T-cell (primary cell): ENCODE measurements at regions not wholly inside any gene's neighbourhood (a gene's known extent, or its start where the extent isn't known, plus 50 kb on each side); places are given as distances from the start of the nearest gene placed in this dataset.

Experiments
- ATAC-seq, 4 experiments: fragments of 200-7000 bp in 3 of 4; fragments of 150-1000 bp in 1 of 4; cut with Tn5 transposase; replicated peaks in 1 of 4; 1 replicate in 3 of 4; 2 replicates in 1 of 4; pipeline ENCODE4 v1.10.0; 2021; ENCODE audit warnings: moderate library complexity in 3 of 4, mild to moderate bottlenecking in 2 of 4, moderate number of reproducible peaks in 1 of 4
- CTCF ChIA-PET, 2 donors: fragments of 300-600 bp; sonication (Branson Sonifier 250); formaldehyde crosslinking; loops; one replicate each; lab custom pipeline; 2022; ENCODE audit warnings: antibody characterized with exemption in 2 of 2; lab: Charles Lee
- POLR2A ChIA-PET, 2 donors: fragments of 300-600 bp; sonication (Branson Sonifier 250); formaldehyde crosslinking; loops; one replicate each; lab custom pipeline; 2022; ENCODE audit warnings: antibody characterized with exemption in 2 of 2; lab: Charles Lee
- DNase-seq, 35 experiments: peaks; one replicate each; pipeline versions ENCODE4 v3.0.0 to v3.0.0-alpha.2; 2013 to 2023
- H3K27ac ChIP-seq: one replicate; pipeline ENCODE4 v1.5.1; 2013; ENCODE audit warnings: low read length
- H3K27me3 ChIP-seq, 2 experiments: replicated peaks in 1 of 2; 1 replicate in 1 of 2; 2 replicates in 1 of 2; pipeline versions ENCODE4 v1.6.1 to v1.7.0; 2013; ENCODE audit warnings: low read length in 1 of 2, mixed read lengths in 1 of 2; ENCODE audit not compliant: control insufficient read depth in 2 of 2, insufficient read depth in 2 of 2; ENCODE audit errors: extremely low read depth in 1 of 2
- H3K36me3 ChIP-seq, 2 donors: 1 replicate in 1 of 2; 2 replicates in 1 of 2; pipeline versions ENCODE4 v1.6.1 to v1.7.0; 2013; ENCODE audit warnings: low read length in 1 of 2; ENCODE audit not compliant: control insufficient read depth in 2 of 2, insufficient read depth in 1 of 2; ENCODE audit errors: extremely low read depth in 1 of 2
- H3K4me1 ChIP-seq, 2 experiments: 1 replicate in 1 of 2; 2 replicates in 1 of 2; pipeline versions ENCODE4 v1.6.1 to v1.7.0; 2013; ENCODE audit warnings: low read length in 2 of 2, mixed read lengths in 1 of 2; ENCODE audit not compliant: insufficient read depth in 2 of 2, control insufficient read depth in 1 of 2; ENCODE audit errors: extremely low read depth in 1 of 2
- H3K4me3 ChIP-seq, 2 donors: 1 replicate in 1 of 2; 2 replicates in 1 of 2; pipeline versions ENCODE4 v1.5.1 to v1.7.0; 2013; ENCODE audit warnings: mild to moderate bottlenecking in 2 of 2, low read length in 1 of 2, moderate library complexity in 1 of 2; ENCODE audit not compliant: control insufficient read depth in 1 of 2; ENCODE audit errors: extremely low read depth in 1 of 2
- H3K9me3 ChIP-seq: 2 replicates; pipeline ENCODE4 v1.7.0; 2013
- H3K27ac Mint-ChIP-seq, 2 donors: one replicate each; pipeline ENCODE4 v1.8.0; 2020 to 2021; ENCODE audit warnings: mild to moderate bottlenecking in 2 of 2, mixed read lengths in 2 of 2
- H3K27me3 Mint-ChIP-seq, 2 donors: one replicate each; pipeline ENCODE4 v1.8.0; 2021 to 2022; ENCODE audit warnings: mixed read lengths in 2 of 2
- H3K36me3 Mint-ChIP-seq: one replicate; pipeline ENCODE4 v1.8.0; 2021; ENCODE audit warnings: mixed read lengths
- H3K4me1 Mint-ChIP-seq, 3 donors: one replicate each; pipeline ENCODE4 v1.8.0; 2020 to 2022; ENCODE audit warnings: mixed read lengths in 3 of 3, mild to moderate bottlenecking in 1 of 3
- H3K4me3 Mint-ChIP-seq, 3 donors: one replicate each; pipeline ENCODE4 v1.8.0; 2020 to 2022; ENCODE audit warnings: mild to moderate bottlenecking in 3 of 3, mixed read lengths in 3 of 3, moderate library complexity in 3 of 3
- H3K9me3 Mint-ChIP-seq, 3 donors: one replicate each; pipeline ENCODE4 v1.8.0; 2020 to 2022; ENCODE audit warnings: mixed read lengths in 3 of 3
- WGBS: methylation state at CpG from one replicate; pipeline ENCODE4 v1.1.5; 2013; ENCODE audit warnings: missing lambda C conversion rate; ENCODE audit not compliant: insufficient coverage; 5-methylcytosine and 5-hydroxymethylcytosine counted together

- no peaks in the 10 kb centered on the region for H3K36me3 ChIP-seq
- Mint-ChIP-seq H3K9me3 (no peaks in the 10 kb centered on the region), H3K36me3 (peaks cover 6% of the 10 kb centered on the region), H3K4me3 (no peak overlapping the region), H3K27ac (no peak overlapping the region), H3K4me1 (peaks cover 0 to 24% (median 14%) of the 10 kb centered on the region in 3 donors), H3K27me3 (peaks cover 0 to 1% of the 10 kb centered on the region in 2 donors)
- H3K27ac ChIP-seq = no peak overlapping the region
- H3K4me3 ChIP-seq = no peak overlapping the region
- ATAC-seq (no peak), DNase-seq (no peak)
- H3K4me1 ChIP-seq = peaks cover 6 to 25% of the 10 kb centered on the region in 2 experiments
- WGBS = 100% methylated on average over 5 of the region's 18 CpGs
- POLR2A ChIA-PET = interaction anchor here (0.5 to 0.6 kb wide), 2 partner anchors 97 to 782 kb away, joined by 6 to 7 read pairs; no protein-coding TSS in a partner anchor
- CTCF ChIA-PET = no interaction called here
- H3K27me3 ChIP-seq = peaks cover 2 to 16% of the 10 kb centered on the region in 2 experiments
- no peaks in the 10 kb centered on the region for H3K9me3 ChIP-seq
Observed at GRCh38 chr17:64773836-64774761, 112.0 kb upstream of the SMURF2 start.

- POLR2A ChIA-PET = interaction anchor here in 1 of 2 donors (0.6 kb wide), 1 partner anchor 96 kb away, joined by 6 read pairs; no protein-coding TSS in a partner anchor
- DNase-seq = no peak
Observed at GRCh38 chr17:64773386-64773835, 111.3 kb upstream of the SMURF2 start.

GRCh38 chr17:64772845-64773299 lies 110.8 kb upstream of the SMURF2 start:
- POLR2A ChIA-PET = no interaction called here
- CTCF ChIA-PET = no interaction called here
- no peak overlapping the region for H3K4me3 Mint-ChIP-seq
- H3K27ac Mint-ChIP-seq = no peak overlapping the region
- H3K4me1 Mint-ChIP-seq = peaks cover 0 to 18% (median 12%) of the 10 kb centered on the region in 3 donors
- no peaks in the 10 kb centered on the region for H3K9me3 Mint-ChIP-seq
- no peak for ATAC-seq
- DNase-seq = no peak
- H3K36me3 ChIP-seq = no peaks in the 10 kb centered on the region
- H3K27me3 ChIP-seq = peaks cover 0 to 9% of the 10 kb centered on the region in 2 experiments
- H3K27me3 Mint-ChIP-seq = no peaks in the 10 kb centered on the region
- no peak overlapping the region for H3K27ac ChIP-seq
- H3K4me1 ChIP-seq = peaks cover 3 to 17% of the 10 kb centered on the region in 2 experiments
- no peaks in the 10 kb centered on the region for H3K9me3 ChIP-seq
- no peak overlapping the region for H3K4me3 ChIP-seq
- H3K36me3 Mint-ChIP-seq = peaks cover 6% of the 10 kb centered on the region
- 95% methylated on average over 6 of the region's 6 CpGs for WGBS

More at GRCh38 chr17:64773386-64773835, 111.3 kb upstream of the SMURF2 start:
- H3K36me3 ChIP-seq = no peaks in the 10 kb centered on the region
- Mint-ChIP-seq H3K9me3 (no peaks in the 10 kb centered on the region), H3K4me1 (peaks cover 0 to 20% (median 13%) of the 10 kb centered on the region in 3 donors), H3K27me3 (no peaks in the 10 kb centered on the region), H3K4me3 (no peak overlapping the region), H3K36me3 (peaks cover 6% of the 10 kb centered on the region), H3K27ac (no peak overlapping the region)
- CTCF ChIA-PET = no interaction called here
- H3K27ac ChIP-seq = no peak overlapping the region
- 80% methylated on average over 3 of the region's 6 CpGs for WGBS
- no peak for ATAC-seq
- H3K4me1 ChIP-seq = peaks cover 3 to 21% of the 10 kb centered on the region in 2 experiments
- H3K4me3 ChIP-seq = no peak overlapping the region
- no peaks in the 10 kb centered on the region for H3K9me3 ChIP-seq
- peaks cover 2 to 13% of the 10 kb centered on the region in 2 experiments for H3K27me3 ChIP-seq

- H3K4me1 Mint-ChIP-seq = peaks cover 0 to 12% (median 6%) of the 10 kb centered on the region in 3 donors
- no peak overlapping the region for H3K4me3 ChIP-seq
- no peaks in the 10 kb centered on the region for H3K9me3 Mint-ChIP-seq
- H3K36me3 ChIP-seq = no peaks in the 10 kb centered on the region
- H3K36me3 Mint-ChIP-seq = peaks cover 6% of the 10 kb centered on the region
- ChIA-PET CTCF (interaction anchor here in 1 of 2 donors (0.5 kb wide), 1 partner anchor 165 kb away, joined by 9 read pairs; no protein-coding TSS in a partner anchor), POLR2A (no interaction called here)
- no peak overlapping the region for H3K27ac ChIP-seq
- peaks cover 0 to 2% of the 10 kb centered on the region in 2 experiments for H3K27me3 ChIP-seq
- no peak overlapping the region for H3K27ac Mint-ChIP-seq
- no peak overlapping the region for H3K4me3 Mint-ChIP-seq
- no peaks in the 10 kb centered on the region for H3K9me3 ChIP-seq
- ATAC-seq (no peak), DNase-seq (no peak)
- WGBS = 86% methylated on average over 2 of the region's 5 CpGs
- H3K27me3 Mint-ChIP-seq = no peaks in the 10 kb centered on the region
- H3K4me1 ChIP-seq = peaks cover 2 to 10% of the 10 kb centered on the region in 2 experiments
Observed at GRCh38 chr17:64771980-64772844, 110.1 kb upstream of the SMURF2 start.

GRCh38 chr17:64769712-64770111 lies 107.6 kb upstream of the SMURF2 start:
- Histone ChIP-seq H3K27me3 (no peaks in the 10 kb centered on the region), H3K4me1 (no peaks in the 10 kb centered on the region), H3K9me3 (no peaks in the 10 kb centered on the region), H3K27ac (no peak overlapping the region), H3K4me3 (no peak overlapping the region), H3K36me3 (no peaks in the 10 kb centered on the region)
- WGBS = 100% methylated on average over 4 of the region's 7 CpGs
- Mint-ChIP-seq H3K4me1 (peaks cover 0 to 3% (median 0%) of the 10 kb centered on the region in 3 donors), H3K27ac (no peak overlapping the region), H3K27me3 (no peaks in the 10 kb centered on the region), H3K9me3 (no peaks in the 10 kb centered on the region), H3K36me3 (peaks cover 16% of the 10 kb centered on the region), H3K4me3 (no peak overlapping the region)
- DNase-seq (no peak), ATAC-seq (no peak)
- ChIA-PET CTCF (no interaction called here), POLR2A (no interaction called here)
